Stomach (tissue), 4 donors: ENCODE measurements at regions not wholly inside any gene's neighbourhood (a gene's known extent, or its start where the extent isn't known, plus 50 kb on each side); places are given as distances from the start of the nearest gene placed in this dataset.

Source experiments
- CTCF ChIP-seq, 7 experiments: fragments of 450-650 bp in 4 of 7; fragments of 200-600 bp in 3 of 7; sonication (generic) in 3 of 7; IDR thresholded peaks; one replicate each; pipeline ENCODE4 v1.5.1; 2016 to 2019; ENCODE audit warnings: antibody characterized with exemption in 7 of 7, control low read depth in 2 of 7, mild to moderate bottlenecking in 1 of 7
- EP300 ChIP-seq: sonication (generic); formaldehyde crosslinking; IDR thresholded peaks from one replicate; pipeline ENCODE4 v1.6.1; 2017; ENCODE audit warnings: antibody characterized with exemption
- POLR2A ChIP-seq, 4 donors: fragments of 450-650 bp; IDR thresholded peaks; one replicate each; pipeline ENCODE4 v1.6.1; 2016; ENCODE audit warnings: antibody characterized with exemption in 4 of 4, control low read depth in 2 of 4, mild to moderate bottlenecking in 1 of 4, moderate library complexity in 1 of 4
- POLR2AphosphoS5 ChIP-seq, 3 donors: sonication (generic); formaldehyde crosslinking; IDR thresholded peaks; one replicate each; pipeline ENCODE4 v1.6.1; 2016; ENCODE audit warnings: antibody characterized with exemption in 3 of 3

- TF ChIP-seq CTCF (IDR thresholded peaks at IDR 0.05) (no peak), POLR2AphosphoS5 (IDR thresholded peaks at IDR 0.05) (no peak), POLR2A (IDR thresholded peaks at IDR 0.05) (no peak), EP300 (no peak)
These were observed 413.0 kb downstream of the VRK1 start for GRCh38 chr14:97210202-97210601.
